HepG2 (cell line): ENCODE measurements at regions not wholly inside any gene's neighbourhood (a gene's known extent, or its start where the extent isn't known, plus 50 kb on each side); places are given as distances from the start of the nearest gene placed in this dataset.

Source experiments
- STAT6 ChIP-seq: sonication (generic); formaldehyde crosslinking; IDR thresholded peaks from 2 replicates; pipeline ENCODE4 v1.4.0; 2020; ENCODE audit warnings: missing genetic modification reagents, mild to moderate bottlenecking, borderline replicate concordance
- ZBTB39 ChIP-seq: sonication (generic); formaldehyde crosslinking; IDR thresholded peaks from 2 replicates; pipeline ENCODE4 v1.5.0; 2020; ENCODE audit warnings: missing genetic modification reagents

DNA sequence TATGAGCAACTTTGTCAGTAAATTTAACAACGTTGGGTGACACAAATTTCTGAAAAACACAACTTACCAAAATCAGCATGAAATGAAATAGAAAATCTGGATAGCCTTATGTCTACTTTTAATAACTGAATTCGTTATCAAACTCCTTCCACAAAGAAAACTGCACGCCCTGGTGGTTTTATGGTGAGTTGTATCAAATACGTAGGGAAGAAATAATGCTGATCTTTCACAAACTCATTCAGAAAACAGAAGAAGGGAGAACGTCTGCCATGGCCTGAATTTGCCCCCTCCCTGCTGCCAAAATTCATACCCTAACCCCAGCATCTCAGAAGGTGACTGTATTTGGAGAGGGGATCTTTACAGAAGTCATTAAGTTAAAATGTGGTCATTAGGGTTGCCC is 50.0 kb upstream of the COL18A1 start (continued):
- no peak for TF ChIP-seq ZBTB39
- no peak for TF ChIP-seq STAT6 (CRISPR knock-in tag)
